HG03066 (cell line): ENCODE measurements at regions not wholly inside any gene's neighbourhood (a gene's known extent, or its start where the extent isn't known, plus 50 kb on each side); places are given as distances from the start of the nearest gene placed in this dataset.
"Not testable (repeated sequence)": the region's sequence is repeated elsewhere in the genome, so short reads cannot be mapped to it uniquely, and the experiment has no call there.

Experiments
- ATAC-seq: cut with Tn5 transposase; IDR thresholded peaks from one replicate; pipeline ENCODE4 v1.9.1; 2021; ENCODE audit warnings: low read depth; ENCODE audit not compliant: unreplicated experiment

- no peak for ATAC-seq
Measured at GRCh38 chr18:30469091-30469490, 573.5 kb downstream of the DSC3 start.

- no peak for ATAC-seq
Measured at GRCh38 chr18:30465096-30465495, 577.4 kb downstream of the DSC3 start.

GRCh38 chr18:30457156-30457555, 585.4 kb downstream of the DSC3 start:
- no peak for ATAC-seq

- no peak for ATAC-seq
Measured at GRCh38 chr18:30455741-30456140, 586.8 kb downstream of the DSC3 start.

- no peak for ATAC-seq
Measured at GRCh38 chr18:30454920-30455319, 587.6 kb downstream of the DSC3 start.

GRCh38 chr18:30451981-30452380, 590.6 kb downstream of the DSC3 start:
- ATAC-seq: no peak

- no peak for ATAC-seq
Measured at GRCh38 chr18:30450927-30451326, 591.6 kb downstream of the DSC3 start.

- no peak for ATAC-seq
Measured at GRCh38 chr18:30446605-30447004, 595.9 kb downstream of the DSC3 start.

- no peak for ATAC-seq
Measured at GRCh38 chr18:30444544-30444943, 598.0 kb downstream of the DSC3 start.

GRCh38 chr18:30440351-30440750, 602.2 kb downstream of the DSC3 start:
- no peak for ATAC-seq

- ATAC-seq: no peak
Measured at GRCh38 chr18:30439174-30439573, 603.4 kb downstream of the DSC3 start.

- ATAC-seq: no peak
Measured at GRCh38 chr18:30432349-30432748, 610.2 kb downstream of the DSC3 start.

GRCh38 chr18:30419399-30419798, 623.1 kb downstream of the DSC3 start:
- ATAC-seq: not testable (repeated sequence)

- no peak for ATAC-seq
Measured at GRCh38 chr18:30415903-30416302, 626.6 kb downstream of the DSC3 start.

- no peak for ATAC-seq
Measured at GRCh38 chr18:30409120-30409519, 633.4 kb downstream of the DSC3 start.

- no peak for ATAC-seq
Measured at GRCh38 chr18:30406728-30407127, 635.8 kb downstream of the DSC3 start.

GRCh38 chr18:30405038-30405437, 637.5 kb downstream of the DSC3 start:
- ATAC-seq: no peak

- ATAC-seq: no peak
Measured at GRCh38 chr18:30404422-30404821, 638.1 kb downstream of the DSC3 start.

- ATAC-seq: no peak
Measured at GRCh38 chr18:30403278-30403677, 639.3 kb downstream of the DSC3 start.

- no peak for ATAC-seq
Measured at GRCh38 chr18:30387401-30387800, 655.1 kb downstream of the DSC3 start.

GRCh38 chr18:30386624-30387023, 655.9 kb downstream of the DSC3 start:
- no peak for ATAC-seq

- no peak for ATAC-seq
Measured at GRCh38 chr18:30385684-30386083, 656.9 kb downstream of the DSC3 start.

- no peak for ATAC-seq
Measured at GRCh38 chr18:30381826-30382225, 660.7 kb downstream of the DSC3 start.
